Liver (tissue), 8 donors: ENCODE measurements at regions not wholly inside any gene's neighbourhood (a gene's known extent, or its start where the extent isn't known, plus 50 kb on each side); places are given as distances from the start of the nearest gene placed in this dataset.

Experiments used
- DNase-seq: peaks from one replicate; pipeline ENCODE4 v3.0.0-alpha.2; 2017; ENCODE audit warnings: low spot score
- H3K27ac ChIP-seq, 2 donors: one replicate each; pipeline ENCODE4 v1.7.0; 2013; ENCODE audit warnings: inconsistent platforms in 2 of 2, low read length in 2 of 2, control low read depth in 1 of 2, low read depth in 1 of 2, mild to moderate bottlenecking in 1 of 2
- H3K27me3 ChIP-seq, 4 donors: one replicate each; pipeline versions ENCODE4 v1.6.1 to v1.7.0; 2013; ENCODE audit warnings: low read length in 3 of 4, inconsistent platforms in 1 of 4, mild to moderate bottlenecking in 1 of 4, moderate library complexity in 1 of 4; ENCODE audit not compliant: control insufficient read depth in 4 of 4, insufficient read depth in 4 of 4
- H3K36me3 ChIP-seq, 4 donors: one replicate each; pipeline versions ENCODE4 v1.6.1 to v1.7.0; 2013; ENCODE audit warnings: low read length in 3 of 4, mild to moderate bottlenecking in 3 of 4, low read depth in 1 of 4, moderate library complexity in 1 of 4; ENCODE audit not compliant: control insufficient read depth in 4 of 4, insufficient read depth in 3 of 4
- H3K4me1 ChIP-seq, 4 donors: one replicate each; pipeline versions ENCODE4 v1.6.1 to v1.7.0; 2013; ENCODE audit warnings: low read length in 3 of 4, mild to moderate bottlenecking in 3 of 4, moderate library complexity in 1 of 4; ENCODE audit not compliant: control insufficient read depth in 4 of 4, insufficient read depth in 4 of 4
- H3K4me3 ChIP-seq, 3 donors: one replicate each; pipeline versions ENCODE4 v1.6.1 to v1.7.0; 2013; ENCODE audit warnings: low read length in 3 of 3, control low read depth in 1 of 3, low read depth in 1 of 3, mild to moderate bottlenecking in 1 of 3
- H3K9ac ChIP-seq, 2 donors: one replicate each; pipeline ENCODE4 v1.7.0; 2013; ENCODE audit warnings: low read length in 2 of 2, mild to moderate bottlenecking in 2 of 2, moderate library complexity in 2 of 2, control low read depth in 1 of 2, low read depth in 1 of 2
- H3K9me3 ChIP-seq, 4 donors: one replicate each; pipeline versions ENCODE4 v1.6.1 to v1.7.0; 2013; ENCODE audit warnings: low read length in 3 of 4; ENCODE audit not compliant: control insufficient read depth in 4 of 4
- FOXA2 ChIP-seq: IDR thresholded peaks from 2 replicates; pipeline ENCODE4 v1.6.1; 2016; ENCODE audit warnings: antibody characterized with exemption
- GABPA ChIP-seq, 2 donors: IDR thresholded peaks in 1 of 2; conservative IDR thresholded peaks in 1 of 2; 2 replicates each; pipeline ENCODE4 v1.6.1; 2016; ENCODE audit warnings: antibody characterized with exemption in 2 of 2, mild to moderate bottlenecking in 1 of 2, moderate library complexity in 1 of 2
- HNF4A ChIP-seq, 2 donors: conservative IDR thresholded peaks; 2 replicates each; pipeline ENCODE4 v1.6.1; 2016; ENCODE audit warnings: antibody characterized with exemption in 2 of 2, mild to moderate bottlenecking in 2 of 2
- HNF4G ChIP-seq: IDR thresholded peaks from 2 replicates; pipeline ENCODE4 v1.6.1; 2016; ENCODE audit warnings: antibody characterized with exemption
- JUND ChIP-seq, 2 donors: IDR thresholded peaks; 2 replicates each; pipeline ENCODE4 v1.6.1; 2016; ENCODE audit warnings: antibody characterized with exemption in 2 of 2
- NR2F2 ChIP-seq: IDR thresholded peaks from 2 replicates; pipeline ENCODE4 v1.6.1; 2016; ENCODE audit warnings: antibody characterized with exemption
- RAD21 ChIP-seq, 2 donors: IDR thresholded peaks; 2 replicates each; pipeline ENCODE4 v1.6.1; 2016; ENCODE audit warnings: antibody characterized with exemption in 2 of 2, mild to moderate bottlenecking in 2 of 2
- REST ChIP-seq: IDR thresholded peaks from 2 replicates; pipeline ENCODE4 v1.6.1; 2016; ENCODE audit warnings: antibody characterized with exemption, mild to moderate bottlenecking
- RXRA ChIP-seq, 2 donors: IDR thresholded peaks; 2 replicates each; pipeline ENCODE4 v1.6.1; 2017 to 2018; ENCODE audit warnings: antibody characterized with exemption in 2 of 2, mild to moderate bottlenecking in 1 of 2
- SP1 ChIP-seq: IDR thresholded peaks from 2 replicates; pipeline ENCODE4 v1.6.1; 2018; ENCODE audit warnings: antibody characterized with exemption, mild to moderate bottlenecking
- YY1 ChIP-seq: IDR thresholded peaks from 2 replicates; pipeline ENCODE4 v1.6.1; 2016; ENCODE audit warnings: antibody characterized with exemption, mild to moderate bottlenecking
- WGBS: extraction: QIAGEN DNeasy Blood & Tissue Kit; methylation state at CpG from one replicate; pipeline ENCODE4 v1.1.7; 2013; 5-methylcytosine and 5-hydroxymethylcytosine counted together
- TF ChIP-seq, protein P1 (sequence below): fragments of 150-350 bp; IDR thresholded peaks from 2 replicates; pipeline ENCODE4 v1.5.1; 2017; ENCODE audit warnings: improper control_type of control experiment, low read depth, low read length; ENCODE audit not compliant: missing input control
- donor health status: healthy.
- donor health status: healthy.
- donor health status: healthy.
- donor health status: healthy.
- donor health status: healthy.

GRCh38 chr7:115135146-115135545 is 213.3 kb downstream of the MDFIC start:
- no peak for DNase-seq
- H3K9me3 ChIP-seq = no peaks in the 10 kb centered on the region
- no peaks in the 10 kb centered on the region for H3K36me3 ChIP-seq
- no peak overlapping the region for H3K9ac ChIP-seq
- WGBS = 60% methylated on average over 4 of the region's 4 CpGs
- no peak overlapping the region for H3K27ac ChIP-seq
- TF ChIP-seq NR2F2 (no peak), REST (no peak), FOXA2 (no peak)
- TF ChIP-seq, protein P1, sequence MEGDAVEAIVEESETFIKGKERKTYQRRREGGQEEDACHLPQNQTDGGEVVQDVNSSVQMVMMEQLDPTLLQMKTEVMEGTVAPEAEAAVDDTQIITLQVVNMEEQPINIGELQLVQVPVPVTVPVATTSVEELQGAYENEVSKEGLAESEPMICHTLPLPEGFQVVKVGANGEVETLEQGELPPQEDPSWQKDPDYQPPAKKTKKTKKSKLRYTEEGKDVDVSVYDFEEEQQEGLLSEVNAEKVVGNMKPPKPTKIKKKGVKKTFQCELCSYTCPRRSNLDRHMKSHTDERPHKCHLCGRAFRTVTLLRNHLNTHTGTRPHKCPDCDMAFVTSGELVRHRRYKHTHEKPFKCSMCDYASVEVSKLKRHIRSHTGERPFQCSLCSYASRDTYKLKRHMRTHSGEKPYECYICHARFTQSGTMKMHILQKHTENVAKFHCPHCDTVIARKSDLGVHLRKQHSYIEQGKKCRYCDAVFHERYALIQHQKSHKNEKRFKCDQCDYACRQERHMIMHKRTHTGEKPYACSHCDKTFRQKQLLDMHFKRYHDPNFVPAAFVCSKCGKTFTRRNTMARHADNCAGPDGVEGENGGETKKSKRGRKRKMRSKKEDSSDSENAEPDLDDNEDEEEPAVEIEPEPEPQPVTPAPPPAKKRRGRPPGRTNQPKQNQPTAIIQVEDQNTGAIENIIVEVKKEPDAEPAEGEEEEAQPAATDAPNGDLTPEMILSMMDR = no peak
- H3K4me1 ChIP-seq = peaks cover 0 to 2% (median under 1%) of the 10 kb centered on the region in 4 donors
- no peak overlapping the region for H3K4me3 ChIP-seq
- no peaks in the 10 kb centered on the region for H3K27me3 ChIP-seq

GRCh38 chr7:115133248-115133647 is 211.4 kb downstream of the MDFIC start:
- DNase-seq = no peak
- Histone ChIP-seq H3K36me3 (no peaks in the 10 kb centered on the region), H3K27me3 (no peaks in the 10 kb centered on the region), H3K9ac (no peak overlapping the region), H3K4me3 (no peak overlapping the region), H3K9me3 (no peaks in the 10 kb centered on the region), H3K4me1 (peaks cover 0 to 2% (median under 1%) of the 10 kb centered on the region in 4 donors), H3K27ac (no peak overlapping the region)
- TF ChIP-seq REST = no peak
- TF ChIP-seq RAD21 (IDR thresholded peaks at IDR 0.05) = no peak
- no peak for TF ChIP-seq YY1
- WGBS = 89% methylated on average over 5 of the region's 5 CpGs

DNA sequence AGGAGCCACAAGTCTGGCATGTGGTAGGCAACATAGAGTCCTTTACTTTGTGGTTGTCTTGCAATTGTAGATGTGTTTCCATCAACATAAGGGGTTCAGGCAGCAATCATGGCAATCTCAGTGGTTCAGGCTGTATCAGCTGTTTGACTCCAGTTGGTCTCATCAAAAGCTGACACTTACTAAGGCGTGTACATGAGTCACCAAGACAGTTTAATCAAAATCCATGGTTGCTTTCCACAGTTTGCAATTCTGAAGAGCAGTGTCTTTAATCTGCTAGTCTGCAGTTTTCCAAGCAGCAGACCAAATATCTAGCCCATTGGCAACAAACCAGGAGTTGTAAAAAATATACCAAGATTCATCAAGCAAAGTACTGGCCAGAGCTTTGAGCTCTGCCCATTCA is 210.2 kb downstream of the MDFIC start:
- no peak overlapping the region for H3K9ac ChIP-seq
- no peak overlapping the region for H3K27ac ChIP-seq
- H3K4me1 ChIP-seq = peaks cover 0 to 2% (median under 1%) of the 10 kb centered on the region in 4 donors
- no peak for DNase-seq
- no peaks in the 10 kb centered on the region for H3K9me3 ChIP-seq
- WGBS = 97% methylated on average over 1 of the region's 1 CpG
- H3K4me3 ChIP-seq = no peak overlapping the region
- H3K27me3 ChIP-seq = no peaks in the 10 kb centered on the region
- TF ChIP-seq RAD21 (IDR thresholded peaks at IDR 0.05) (no peak), REST (no peak), HNF4G (no peak), GABPA (IDR thresholded peaks at IDR 0.05 in 1 of 2, conservative IDR thresholded peaks at IDR 0.05 in 1 of 2) (no peak), SP1 (no peak), RXRA (IDR thresholded peaks at IDR 0.05) (no peak), HNF4A (conservative IDR thresholded peaks at IDR 0.05) (no peak), JUND (IDR thresholded peaks at IDR 0.05) (no peak), NR2F2 (no peak)
- no peaks in the 10 kb centered on the region for H3K36me3 ChIP-seq
